IMR-90 (cell line): ENCODE measurements at regions not wholly inside any gene's neighbourhood (a gene's known extent, or its start where the extent isn't known, plus 50 kb on each side); places are given as distances from the start of the nearest gene placed in this dataset.

Experiments used
- ATAC-seq: fragments of 200-7000 bp; cut with Tn5 transposase; 2 replicates; pipeline ENCODE4 v1.9.1; 2020; ENCODE audit warnings: low read depth, mild to moderate bottlenecking, moderate library complexity
- BruUV-seq: library from RNA; stranded (reverse); fragments of 400-500 nt; replicated peaks from 2 replicates; lab custom pipeline; 2021; lab: Mats Ljungman, UMichigan
- CTCF ChIA-PET: fragments of 300-600 bp; formaldehyde crosslinking; extraction: SDS; loops from one replicate; lab custom pipeline; 2021; ENCODE audit warnings: antibody characterized with exemption; lab: Yijun Ruan, JAX
- POLR2A ChIA-PET: fragments of 300-600 bp; sonication (Branson Sonifier 250); formaldehyde crosslinking; loops from one replicate; lab custom pipeline; 2022; ENCODE audit warnings: antibody characterized with exemption; ENCODE audit not compliant: unreplicated experiment; lab: Charles Lee
- DNase-seq: peaks from one replicate; pipeline ENCODE4 v3.0.0; 2013
- H2AFZ ChIP-seq: replicated peaks from 2 replicates; pipeline ENCODE3; 2013; ENCODE audit warnings: low read length, mild to moderate bottlenecking; ENCODE audit not compliant: poor library complexity
- H2AK5ac ChIP-seq: 2 replicates; pipeline ENCODE4 v1.6.1; 2013; ENCODE audit warnings: low read depth, low read length, inconsistent platforms
- H2AK9ac ChIP-seq: replicated peaks from 2 replicates; pipeline ENCODE3; 2013; ENCODE audit warnings: mild to moderate bottlenecking, low read depth, low read length, moderate library complexity; ENCODE audit not compliant: poor library complexity
- H2BK120ac ChIP-seq: 2 replicates; pipeline ENCODE4 v1.6.1; 2013; ENCODE audit warnings: low read depth, low read length, inconsistent platforms
- H2BK15ac ChIP-seq: 3 replicates; pipeline ENCODE4 v1.6.1; 2013; ENCODE audit warnings: low read depth, low read length, inconsistent platforms
- H2BK20ac ChIP-seq: 2 replicates; pipeline ENCODE4 v1.6.1; 2013; ENCODE audit warnings: low read depth, mild to moderate bottlenecking, inconsistent platforms, low read length, moderate library complexity
- H2BK5ac ChIP-seq: 2 replicates; pipeline ENCODE4 v1.6.1; 2013; ENCODE audit warnings: mild to moderate bottlenecking, low read depth, low read length, inconsistent platforms; ENCODE audit not compliant: poor library complexity, severe bottlenecking
- H3K14ac ChIP-seq: replicated peaks from 2 replicates; pipeline ENCODE4 v1.6.1; 2013; ENCODE audit warnings: low read depth, low read length, inconsistent platforms
- H3K18ac ChIP-seq: 2 replicates; pipeline ENCODE4 v1.6.1; 2013; ENCODE audit warnings: low read depth, low read length, control low read depth
- H3K23ac ChIP-seq: 2 replicates; pipeline ENCODE4 v1.6.1; 2013; ENCODE audit warnings: low read depth, low read length, inconsistent platforms
- H3K27ac ChIP-seq: 2 replicates; pipeline ENCODE4 v1.5.1; 2013; ENCODE audit warnings: mild to moderate bottlenecking, control low read depth, low read length; ENCODE audit not compliant: insufficient read depth
- H3K27me3 ChIP-seq: 2 replicates; pipeline ENCODE4 v1.6.1; 2013; ENCODE audit warnings: low read length; ENCODE audit not compliant: control insufficient read depth, insufficient read depth
- H3K36me3 ChIP-seq: 2 replicates; pipeline ENCODE4 v1.6.1; 2013; ENCODE audit warnings: low read length, mixed read lengths; ENCODE audit not compliant: control insufficient read depth, insufficient read depth
- H3K4ac ChIP-seq: 2 replicates; pipeline ENCODE4 v1.6.1; 2013; ENCODE audit warnings: low read depth, low read length, inconsistent platforms
- H3K4me1 ChIP-seq: 2 replicates; pipeline ENCODE4 v1.6.1; 2013; ENCODE audit warnings: low read length, mixed read lengths; ENCODE audit not compliant: control insufficient read depth, insufficient read depth
- H3K4me2 ChIP-seq: 2 replicates; pipeline ENCODE4 v1.6.1; 2013; ENCODE audit warnings: low read depth, mild to moderate bottlenecking, control low read depth, low read length, moderate library complexity
- H3K4me3 ChIP-seq: 2 replicates; pipeline ENCODE4 v1.5.1; 2013; ENCODE audit warnings: low read depth, mild to moderate bottlenecking, control low read depth, low read length, moderate library complexity; ENCODE audit not compliant: insufficient read depth
- H3K56ac ChIP-seq: 2 replicates; pipeline ENCODE4 v1.6.1; 2013; ENCODE audit warnings: low read length, inconsistent platforms; ENCODE audit not compliant: insufficient read depth; ENCODE audit errors: extremely low read depth
- H3K79me1 ChIP-seq, 2 experiments: 2 replicates each; pipeline ENCODE4 v1.6.1; 2013; ENCODE audit warnings: low read length in 2 of 2, inconsistent platforms in 1 of 2, low read depth in 1 of 2
- H3K9ac ChIP-seq: 2 replicates; pipeline ENCODE4 v1.6.1; 2013; ENCODE audit warnings: low read depth, low read length, control low read depth
- H3K9me1 ChIP-seq: 2 replicates; pipeline ENCODE4 v1.6.1; 2013; ENCODE audit warnings: low read length, inconsistent platforms; ENCODE audit not compliant: insufficient read depth
- H3K9me3 ChIP-seq: 2 replicates; pipeline ENCODE4 v1.6.1; 2013; ENCODE audit warnings: low read length; ENCODE audit not compliant: control insufficient read depth, insufficient read depth
- H4K20me1 ChIP-seq: 2 replicates; pipeline ENCODE4 v1.6.1; 2013; ENCODE audit warnings: low read length, inconsistent platforms; ENCODE audit not compliant: insufficient read depth
- H4K5ac ChIP-seq: 2 replicates; pipeline ENCODE4 v1.6.1; 2013; ENCODE audit warnings: mild to moderate bottlenecking, low read depth, low read length, control low read depth
- H4K8ac ChIP-seq, 2 experiments: 2 replicates each; pipeline ENCODE4 v1.6.1; 2013; ENCODE audit warnings: low read depth in 2 of 2, low read length in 2 of 2, control low read depth in 1 of 2, inconsistent platforms in 1 of 2
- H4K91ac ChIP-seq: 2 replicates; pipeline ENCODE4 v1.6.1; 2013; ENCODE audit warnings: low read depth, low read length, inconsistent platforms; ENCODE audit not compliant: insufficient read depth
- MAZ ChIP-seq: IDR thresholded peaks from 2 replicates; pipeline ENCODE4 v1.6.1; 2012; ENCODE audit warnings: low read depth, mild to moderate bottlenecking, low read length, improper control_type of control experiment, moderate library complexity, borderline replicate concordance
- RAD21 ChIP-seq: IDR thresholded peaks from 2 replicates; pipeline ENCODE4 v1.6.1; 2012; ENCODE audit warnings: low read length, improper control_type of control experiment
- WGBS, 2 experiments: methylation state at CpG; one replicate each; pipeline versions ENCODE4 v1.1.5 to v1.1.7; 2013; ENCODE audit warnings: missing lambda C conversion rate in 2 of 2; ENCODE audit not compliant: insufficient read length in 1 of 2; ENCODE audit errors: extremely low coverage in 2 of 2; 5-methylcytosine and 5-hydroxymethylcytosine counted together
- dilution Hi-C: fragments of 300-500 bp; cut with HindIII; formaldehyde crosslinking; loops from one replicate; pipeline ENCODE4 v1.14.3; 2018; ENCODE audit warnings: low sequenced_read_pairs; ENCODE audit not compliant: unreplicated experiment
- in situ Hi-C: fragments of 300-500 bp; cut with MboI; formaldehyde crosslinking; loops from 3 replicates; pipeline ENCODE4 v1.14.3; 2019; ENCODE audit warnings: low sequenced_read_pairs, inconsistent platforms, mixed read lengths
- intact Hi-C: fragments of 100-400 bp; cut with micrococcal nuclease; formaldehyde crosslinking; loops from 2 replicates; pipeline ENCODE4 v1.10.0; 2022

DNA sequence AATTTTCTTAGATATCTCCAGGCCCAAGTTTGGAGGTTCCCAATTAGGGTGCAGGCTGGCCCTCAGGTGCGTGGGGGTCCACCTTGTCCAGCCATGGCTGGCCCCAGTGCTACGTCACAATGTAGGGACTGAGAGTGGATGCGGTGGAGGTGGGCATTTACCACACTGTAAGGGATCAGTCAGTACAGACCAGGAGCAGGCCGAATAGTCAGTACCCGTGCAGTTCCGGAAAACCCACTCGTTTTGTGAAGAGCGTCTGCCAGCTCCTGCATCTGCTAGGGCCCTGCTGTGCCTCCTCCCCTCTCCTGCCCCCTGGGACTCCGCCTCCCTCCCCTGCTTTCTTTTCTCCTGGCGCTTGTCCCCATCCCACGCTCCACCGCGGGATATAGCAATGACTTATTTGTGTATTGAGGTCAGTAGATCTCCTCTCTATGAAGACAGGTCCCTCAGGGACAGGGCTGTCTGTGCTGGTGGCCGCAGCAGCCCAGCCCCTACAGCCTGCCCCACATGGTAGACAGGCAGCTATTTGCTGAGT is 50.4 kb upstream of the SEPTIN5 start:
- H4K20me1 ChIP-seq = no peaks in the 10 kb centered on the region
- H3K27me3 ChIP-seq = no peaks in the 10 kb centered on the region
- TF ChIP-seq RAD21 (no peak), MAZ (peak; percentile 42; the same call in 1 of the 2 replicates)
- H3K56ac ChIP-seq = no peak overlapping the region
- H3K27ac ChIP-seq = no peak overlapping the region
- H3K9me3 ChIP-seq = no peaks in the 10 kb centered on the region
- no peak overlapping the region for H4K5ac ChIP-seq
- H2BK5ac ChIP-seq = no peak overlapping the region
- ATAC-seq = peak; percentile 60
- POLR2A ChIA-PET = no interaction called here
- H3K4me1 ChIP-seq = peaks cover 24% of the 10 kb centered on the region
- peak overlapping the region; percentile 56; the same call in 1 of the 2 replicates for H2AK5ac ChIP-seq
- intact Hi-C loops = no loop called here
- 0 out of 2 replicates have a peak, but pooled peaks cover 6% of the 10 kb centered on the region for H3K9me1 ChIP-seq
- in situ Hi-C loops = no loop called here
- no peak overlapping the region for H3K14ac ChIP-seq
- WGBS, 2 experiments = 28% methylated on average over 8 of the region's 14 CpGs; no CpG with 5 or more reads in 1 of the 2 experiments
- H4K91ac ChIP-seq = no peak overlapping the region; the same call in none of the 2 replicates
- no peaks in the 10 kb centered on the region for H3K79me1 ChIP-seq
- DNase-seq = peak; percentile 61
- peak overlapping the region; percentile 22; the same call in 1 of the 2 replicates for H3K18ac ChIP-seq
- H3K23ac ChIP-seq = no peak overlapping the region
- dilution Hi-C loops = no loop called here
- H3K4ac ChIP-seq = no peak overlapping the region; the same call in 1 of the 2 replicates
- 0 out of 3 replicates have a peak overlapping the region, but pooled peaks have one; percentile 33 for H2BK15ac ChIP-seq
- H4K8ac ChIP-seq = no peak overlapping the region; a peak in 2 of 4 replicates
- CTCF ChIA-PET = interaction anchor here (0.6 to 0.9 kb wide), 2 partner anchors 11 to 66 kb away, joined by 3 to 4 read pairs; no protein-coding TSS in a partner anchor
- no peak overlapping the region for H2AK9ac ChIP-seq
- no peak overlapping the region for H2BK20ac ChIP-seq
- H2BK120ac ChIP-seq = no peak overlapping the region
- H3K9ac ChIP-seq = no peak overlapping the region
- H3K4me2 ChIP-seq = peak overlapping the region; percentile 15
- H2AFZ ChIP-seq = peak overlapping the region; percentile 65
- no peak overlapping the region for H3K4me3 ChIP-seq
- no TSS peak for BruUV-seq
- no peaks in the 10 kb centered on the region for H3K36me3 ChIP-seq
